ENCODE measurements at regions not wholly inside any gene's neighbourhood (a gene's known extent, or its start where the extent isn't known, plus 50 kb on each side); places are given as distances from the start of the nearest gene placed in this dataset.

DNA sequence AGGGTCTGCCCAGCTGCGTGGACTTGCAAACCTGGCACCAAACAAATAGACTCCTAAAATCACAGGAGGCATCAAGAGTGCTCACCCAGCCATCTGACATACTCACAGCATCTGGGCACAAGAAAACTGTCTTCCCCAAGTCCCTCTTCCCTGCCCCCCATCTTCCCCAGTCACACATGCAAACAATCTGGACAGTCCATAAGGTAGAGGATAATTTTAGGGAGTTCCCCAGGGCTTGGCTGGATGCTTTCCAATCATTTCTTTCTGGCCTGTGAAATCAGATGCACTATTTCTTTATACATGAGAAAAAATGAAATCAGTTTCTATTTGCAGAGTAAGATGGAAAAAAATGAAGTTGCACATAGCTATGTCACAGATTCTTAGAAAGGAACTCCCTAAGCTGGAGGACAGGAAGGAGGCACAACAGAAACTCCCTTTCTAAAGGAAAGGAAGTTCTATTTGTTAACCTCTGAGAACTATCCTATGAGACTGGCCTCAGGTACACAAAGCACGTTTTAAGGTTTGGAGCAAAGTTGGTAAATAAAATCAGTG lies 342.3 kb downstream of the HNRNPD start:
- DNase-seq (ENCODE audit: low read depth in 2 of 2) = no peak

DNA sequence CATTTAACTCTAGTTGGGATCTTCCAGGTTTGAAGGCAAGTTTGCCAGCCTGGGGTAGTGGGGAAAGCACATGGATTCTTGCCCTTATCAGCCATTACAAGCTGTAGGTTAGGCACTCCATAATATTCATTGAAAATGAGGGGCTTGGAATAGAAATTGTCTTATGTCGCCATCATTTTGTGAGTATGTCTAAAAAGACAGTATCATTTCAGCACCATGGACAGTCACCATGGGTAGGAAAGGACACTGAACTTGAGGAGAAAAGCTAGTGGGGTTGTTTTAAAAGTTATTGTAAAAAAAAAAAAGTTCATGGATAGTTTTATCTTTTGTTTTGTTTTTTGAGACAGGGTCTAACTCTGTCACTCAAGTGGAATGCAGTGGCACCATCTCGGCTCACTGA lies 356.1 kb downstream of the HNRNPD start:
- DNase-seq (ENCODE audit: low read depth in 2 of 2) = no peak

DNA sequence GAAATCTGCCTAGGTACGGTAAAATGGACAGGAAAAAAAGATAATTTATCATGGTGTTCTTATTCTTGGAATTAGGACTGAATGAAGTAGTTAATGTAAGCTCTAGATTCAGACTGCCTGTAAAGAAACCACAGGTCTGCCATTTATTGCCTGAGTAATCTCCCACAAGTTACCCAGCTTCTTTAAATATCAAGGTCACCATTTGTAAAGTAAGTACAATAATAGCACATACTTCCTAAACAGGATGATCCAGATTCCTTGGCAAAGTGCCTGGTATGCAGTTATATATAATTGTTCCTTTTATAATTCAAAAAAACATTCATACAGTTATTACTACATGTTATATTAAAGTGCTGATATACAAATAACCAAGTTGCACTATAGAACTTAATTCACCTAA lies 368.6 kb downstream of the HNRNPD start:
- DNase-seq (ENCODE audit: low read depth in 2 of 2) = no peak

DNA sequence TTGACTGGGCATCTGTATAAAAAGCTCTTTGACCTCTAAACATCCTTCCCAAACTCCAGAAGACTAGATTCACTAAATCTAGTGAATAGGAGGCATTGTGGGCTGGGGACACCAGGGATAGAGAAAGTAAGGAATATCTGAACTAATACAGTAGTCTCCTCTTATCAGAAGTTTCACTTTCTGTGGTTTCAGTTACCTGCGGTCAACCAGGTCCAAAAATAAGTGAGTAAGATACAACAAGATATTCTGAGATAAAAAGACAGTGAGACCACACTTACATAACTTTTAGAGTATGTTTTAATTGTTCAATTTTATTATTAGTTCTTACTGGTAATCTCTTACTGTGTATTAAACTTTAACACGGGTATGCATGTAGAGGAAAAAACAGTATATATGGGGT lies 376.5 kb downstream of the HNRNPD start:
- no peak for DNase-seq (ENCODE audit: low read depth in 2 of 2)

DNA sequence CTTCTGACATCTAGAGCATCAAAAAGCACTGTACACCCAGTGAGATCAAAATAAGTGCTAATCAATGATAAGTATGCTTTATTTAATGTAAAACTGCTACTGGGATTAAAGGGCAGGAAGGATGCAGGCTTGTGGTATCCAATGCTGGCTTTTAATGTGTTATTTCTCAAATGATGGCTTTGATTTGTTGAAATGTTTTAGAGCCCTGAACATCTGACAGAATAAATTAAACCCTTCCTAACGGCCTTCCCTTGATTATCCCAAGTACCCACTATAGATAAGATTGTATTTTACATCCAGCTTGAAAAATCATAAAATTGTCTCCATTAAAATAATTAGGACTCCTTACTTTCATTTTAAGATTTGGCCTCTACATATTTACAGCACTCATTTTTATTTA lies 382.9 kb downstream of the HNRNPD start:
- DNase-seq (ENCODE audit: low read depth in 2 of 2) = no peak

DNA sequence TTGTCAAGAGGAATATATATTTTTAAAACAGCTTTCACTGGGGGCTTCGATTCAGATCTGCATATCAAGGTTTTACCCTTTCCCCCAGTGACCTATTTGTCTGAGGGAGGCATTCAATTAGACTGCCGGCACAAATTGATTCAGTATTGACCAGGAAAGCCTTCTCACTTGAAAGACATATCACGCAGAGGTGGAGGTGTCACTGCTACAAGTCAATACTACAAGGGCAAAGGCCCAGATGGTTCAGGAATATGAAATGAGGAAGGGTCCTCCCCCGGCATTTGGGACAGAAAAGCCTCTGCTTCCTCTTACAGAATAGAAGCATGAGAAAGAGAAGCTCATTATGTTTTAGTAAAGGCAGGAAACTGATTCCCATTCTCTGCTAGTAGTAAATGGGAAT lies 383.6 kb downstream of the HNRNPD start:
- no peak for DNase-seq (ENCODE audit: low read depth in 2 of 2)

DNA sequence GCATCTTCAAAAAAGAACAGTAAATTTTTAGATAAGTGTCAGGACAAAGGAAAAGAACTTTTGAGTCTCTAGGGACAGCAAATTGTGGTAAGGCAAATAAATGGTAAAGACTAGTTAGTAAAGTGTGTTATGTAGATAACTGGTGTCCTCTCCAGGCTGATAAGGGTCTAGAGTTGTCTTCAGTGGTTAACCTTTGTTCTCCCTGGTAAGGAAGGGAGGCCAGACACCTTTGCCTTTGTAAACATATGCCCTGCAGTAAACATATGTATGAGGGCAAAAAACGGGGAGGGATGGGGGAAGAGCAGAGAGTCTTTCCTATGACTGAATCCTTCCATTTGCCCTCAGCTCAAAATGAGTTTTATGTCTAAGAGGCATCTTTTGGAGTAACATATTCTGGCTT lies 384.6 kb downstream of the HNRNPD start:
- DNase-seq (ENCODE audit: low read depth in 2 of 2) = no peak

DNA sequence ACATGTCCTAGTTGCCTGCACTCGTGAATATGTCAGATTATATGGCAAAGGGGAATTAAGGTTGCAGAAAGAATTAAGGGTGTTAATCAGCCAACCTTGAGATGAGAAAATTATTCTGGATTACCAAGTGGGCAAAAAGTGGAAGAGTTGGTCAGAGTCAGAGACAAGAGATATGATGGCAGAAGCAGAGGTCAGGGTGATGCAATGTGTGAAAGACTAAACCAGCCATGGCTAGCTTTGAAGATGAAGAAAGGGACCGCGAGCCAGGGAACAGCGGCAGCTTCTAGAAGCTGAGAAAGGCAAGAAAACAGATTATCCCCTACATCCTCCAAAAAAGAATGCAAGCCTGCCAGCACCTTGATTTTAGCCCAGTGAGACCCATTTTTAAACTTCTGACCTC lies 385.6 kb downstream of the HNRNPD start:
- no peak for DNase-seq (ENCODE audit: low read depth in 2 of 2)

DNA sequence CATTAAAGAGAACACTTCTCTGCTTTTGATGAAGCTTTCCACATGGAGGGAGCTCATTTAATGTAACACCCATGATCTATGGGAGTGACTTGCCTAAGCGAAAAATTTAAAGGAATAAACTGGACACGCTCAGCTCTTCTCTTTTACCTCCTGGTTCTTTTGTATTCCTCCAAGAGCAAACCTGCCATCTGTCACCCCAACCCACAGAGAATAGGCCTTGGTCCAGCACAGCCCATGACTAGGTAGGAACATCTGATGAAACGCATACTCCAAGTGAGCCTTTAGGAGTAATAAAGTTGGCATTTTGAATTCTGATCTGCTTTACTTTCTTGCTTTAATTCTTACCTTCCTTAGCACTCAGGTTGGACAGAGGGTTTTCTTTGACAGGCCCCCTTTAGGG lies 389.0 kb downstream of the HNRNPD start:
- DNase-seq (ENCODE audit: low read depth in 2 of 2) = no peak

DNA sequence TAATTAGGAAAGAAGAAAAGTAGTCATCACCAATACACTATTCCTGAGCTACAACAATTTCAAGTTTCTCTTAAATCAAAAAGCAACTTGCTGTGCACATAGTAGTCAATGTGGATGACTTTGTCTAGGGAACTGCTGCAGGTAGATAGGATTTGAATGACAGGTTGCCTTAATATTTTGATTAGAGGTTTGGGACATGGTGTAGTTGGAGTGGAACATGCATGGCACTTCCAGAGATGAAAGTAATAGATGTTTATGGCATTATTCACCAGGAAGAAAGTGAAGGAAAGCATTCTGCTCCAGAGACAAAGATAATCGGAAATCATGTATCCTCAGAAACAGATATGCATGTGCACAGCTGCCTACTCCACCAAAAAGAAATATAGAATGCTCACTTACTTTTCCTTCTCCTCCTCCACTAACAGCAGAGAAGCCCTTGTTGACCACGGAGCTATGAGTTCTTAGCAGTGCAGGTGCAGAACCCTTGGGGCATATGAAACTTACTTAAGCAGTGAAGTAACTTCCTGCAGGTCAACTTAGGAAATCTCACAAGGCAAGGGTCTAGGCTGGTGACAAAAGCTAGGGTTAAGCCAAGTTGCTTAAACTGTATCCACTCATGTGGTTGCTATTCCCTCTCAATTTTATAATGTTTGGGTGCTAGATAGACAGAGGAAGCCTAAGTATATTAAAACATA lies 390.8 kb downstream of the HNRNPD start:
- no peak for DNase-seq (ENCODE audit: low read depth in 2 of 2)

DNA sequence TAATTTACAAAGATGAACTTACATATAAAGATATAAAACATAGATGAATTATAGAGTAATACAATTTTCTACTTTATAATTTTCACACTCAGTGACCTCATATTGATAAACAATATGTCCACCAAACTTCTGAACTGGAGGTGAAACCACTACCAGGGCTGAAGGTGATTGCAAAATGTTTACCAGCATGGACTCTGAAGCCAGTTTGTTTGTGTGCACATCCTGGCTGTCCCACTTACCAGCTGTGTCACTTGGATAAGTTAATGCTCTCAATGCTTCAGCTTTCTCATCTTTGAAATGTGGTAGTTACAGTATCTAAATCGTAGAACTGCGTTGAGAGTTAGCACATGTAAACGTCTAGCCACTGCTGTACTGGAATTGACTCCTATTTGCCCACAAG lies 392.6 kb downstream of the HNRNPD start:
- no peak for DNase-seq (ENCODE audit: low read depth in 2 of 2)

DNA sequence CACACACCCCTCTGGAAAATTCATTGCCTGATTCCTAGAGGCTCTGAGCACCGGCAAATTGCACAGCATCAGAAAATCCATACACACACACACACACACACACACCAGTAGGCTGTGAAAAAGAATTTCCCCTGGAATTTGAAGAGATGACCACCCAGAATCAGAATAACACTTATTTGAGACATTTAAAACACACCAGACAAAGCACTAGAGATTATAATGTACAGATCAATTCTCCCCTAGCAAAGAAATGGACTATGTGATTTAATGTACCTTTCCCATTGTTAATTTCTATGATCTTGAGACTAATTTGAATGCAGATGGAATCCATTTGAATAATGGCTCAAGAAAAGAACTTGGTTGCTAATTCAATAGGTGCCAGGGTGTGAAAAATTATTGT lies 399.3 kb downstream of the HNRNPD start:
- DNase-seq (ENCODE audit: low read depth in 2 of 2) = no peak

DNA sequence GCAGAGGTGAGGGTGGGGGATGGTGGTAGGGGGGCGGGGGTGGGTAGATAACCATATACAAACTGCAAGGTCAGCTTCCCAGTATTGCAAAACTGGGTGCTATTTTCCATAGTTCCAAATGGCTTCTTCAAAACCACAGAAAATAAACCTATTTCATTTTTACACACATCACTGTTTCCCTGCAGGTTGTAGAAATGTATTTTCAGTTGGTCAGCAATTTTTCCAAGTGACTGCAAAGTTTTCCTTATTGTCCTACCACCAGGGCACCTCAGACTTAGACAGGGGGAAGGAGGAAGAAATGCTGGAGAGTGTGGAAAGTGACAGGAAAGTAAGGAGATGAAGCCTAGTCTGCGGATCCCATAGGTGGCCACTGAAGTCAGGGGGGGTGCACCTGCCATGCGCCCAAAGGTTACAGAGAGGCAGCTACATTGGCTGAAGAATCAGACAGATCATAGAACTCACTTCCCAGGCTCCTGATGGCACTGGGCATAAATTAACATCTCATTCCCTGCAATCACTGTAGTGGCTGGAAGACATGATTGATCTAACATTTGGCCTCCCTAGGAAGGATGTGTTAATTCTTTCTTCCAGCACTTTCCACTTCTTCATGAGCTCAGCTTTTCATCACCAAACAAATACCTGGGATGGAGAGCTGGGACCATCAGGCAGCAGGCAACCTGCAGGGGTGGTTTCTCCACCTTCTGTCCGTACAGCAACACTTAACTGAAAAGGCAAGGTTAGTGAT lies 402.0 kb downstream of the HNRNPD start:
- DNase-seq (ENCODE audit: low read depth in 2 of 2) = no peak

DNA sequence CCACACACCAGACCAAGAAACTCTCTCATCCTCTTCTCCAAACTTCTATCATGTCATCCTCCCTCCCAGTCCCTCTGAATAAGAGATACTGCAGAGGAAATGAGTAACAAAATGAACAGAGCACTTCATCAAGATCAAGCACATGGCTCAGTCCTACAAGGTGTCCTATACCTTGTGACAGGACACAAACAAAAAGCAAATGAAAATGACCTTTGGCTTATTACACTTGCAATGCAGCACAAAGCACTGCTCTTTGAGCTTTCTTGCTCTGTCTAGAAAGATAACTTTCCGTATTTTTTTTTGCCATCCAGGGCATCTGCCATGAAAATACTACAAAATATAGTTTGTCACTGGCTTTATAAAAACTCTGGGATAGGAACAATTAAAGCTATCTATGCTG lies 402.7 kb downstream of the HNRNPD start:
- DNase-seq (ENCODE audit: low read depth in 2 of 2) = no peak

DNA sequence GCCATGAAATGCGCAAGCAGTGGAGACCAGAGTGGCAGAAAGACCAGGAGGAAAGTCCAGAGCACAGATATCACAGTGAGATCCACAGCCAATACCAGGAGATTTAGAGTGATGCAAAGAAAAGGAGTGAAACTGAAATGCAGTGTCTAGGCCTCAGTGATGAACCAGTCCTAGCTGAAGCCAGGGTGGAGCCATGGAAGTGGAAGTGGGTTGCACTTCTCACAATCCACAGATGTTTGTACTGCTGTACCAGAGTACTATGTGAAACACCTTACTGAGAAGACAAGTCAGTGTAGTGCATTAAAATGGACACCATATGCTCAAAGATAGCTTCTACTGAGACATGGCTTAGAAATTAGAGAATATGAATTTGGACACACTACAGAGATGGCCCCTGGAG lies 403.3 kb downstream of the HNRNPD start:
- DNase-seq (ENCODE audit: low read depth in 2 of 2) = no peak

DNA sequence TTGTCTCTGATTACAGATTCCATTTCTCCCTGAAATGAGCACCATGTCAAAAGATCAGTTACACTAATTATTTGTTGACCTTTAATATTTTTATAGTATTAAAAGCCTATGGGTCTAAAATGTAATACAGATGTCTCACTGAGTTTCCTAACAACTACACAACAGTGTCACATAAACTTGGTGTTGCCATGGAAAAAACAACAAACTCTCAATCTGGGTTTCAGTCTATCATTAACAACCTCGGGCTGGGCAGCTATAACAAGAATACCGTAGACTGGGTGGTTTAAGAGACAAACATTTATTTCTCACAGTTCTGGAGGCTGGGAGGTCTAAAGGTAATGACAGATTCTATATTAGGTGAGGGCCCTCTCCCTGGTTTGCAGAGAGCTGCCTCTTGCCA lies 407.1 kb downstream of the HNRNPD start:
- no peak for DNase-seq (ENCODE audit: low read depth in 2 of 2)

DNA sequence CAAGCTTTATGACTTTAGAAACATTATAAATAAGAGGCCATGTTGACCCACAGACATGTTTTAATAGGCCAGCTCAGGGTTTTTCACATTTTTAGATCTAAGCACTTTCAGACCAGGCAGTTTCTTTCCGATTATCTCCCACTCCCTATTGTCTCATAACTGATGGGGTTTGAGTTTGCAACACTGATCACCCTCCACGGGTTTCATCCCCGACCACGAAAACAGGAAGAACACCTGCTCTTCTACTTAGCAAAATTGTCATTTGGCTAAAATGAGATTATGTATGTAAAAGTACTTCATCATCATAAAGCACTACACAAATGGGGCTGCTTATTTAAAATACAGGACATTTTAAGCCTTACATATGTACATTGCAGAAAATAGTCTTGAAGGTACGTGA lies 407.9 kb downstream of the HNRNPD start:
- DNase-seq (ENCODE audit: low read depth in 2 of 2) = no peak

DNA sequence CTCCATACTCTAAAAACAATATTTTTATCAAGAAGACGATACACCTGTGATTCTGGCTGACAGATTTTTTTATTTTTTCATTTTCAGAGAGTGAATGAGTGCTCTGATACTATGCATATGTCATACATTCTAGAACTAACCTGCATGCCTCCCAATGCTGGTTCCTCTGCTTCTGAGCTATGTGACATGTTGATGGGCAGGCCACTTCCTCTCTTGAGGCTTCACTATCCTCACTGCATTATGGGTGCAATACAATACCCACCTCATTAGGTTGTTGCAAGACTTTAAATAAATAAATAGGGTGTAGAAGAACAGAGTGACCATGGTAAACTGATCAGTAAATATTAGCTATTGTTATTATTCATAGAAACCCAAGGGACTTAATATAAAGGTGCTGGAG lies 408.3 kb downstream of the HNRNPD start:
- DNase-seq (ENCODE audit: low read depth in 2 of 2) = no peak

DNA sequence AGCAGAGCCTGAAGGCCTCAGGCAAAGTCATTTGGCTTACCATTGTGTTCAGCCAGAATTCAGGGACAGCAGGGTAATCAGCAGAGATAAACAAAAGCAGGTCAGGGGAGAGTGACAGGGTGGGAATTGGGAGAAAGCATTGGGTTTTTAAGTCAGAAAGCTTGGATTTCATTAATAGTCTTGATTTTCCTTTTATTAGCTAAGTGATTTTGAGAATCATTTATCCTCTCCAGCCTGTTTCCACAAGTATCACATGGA lies 410.1 kb downstream of the HNRNPD start:
- no peak for DNase-seq (ENCODE audit: low read depth in 2 of 2)

DNA sequence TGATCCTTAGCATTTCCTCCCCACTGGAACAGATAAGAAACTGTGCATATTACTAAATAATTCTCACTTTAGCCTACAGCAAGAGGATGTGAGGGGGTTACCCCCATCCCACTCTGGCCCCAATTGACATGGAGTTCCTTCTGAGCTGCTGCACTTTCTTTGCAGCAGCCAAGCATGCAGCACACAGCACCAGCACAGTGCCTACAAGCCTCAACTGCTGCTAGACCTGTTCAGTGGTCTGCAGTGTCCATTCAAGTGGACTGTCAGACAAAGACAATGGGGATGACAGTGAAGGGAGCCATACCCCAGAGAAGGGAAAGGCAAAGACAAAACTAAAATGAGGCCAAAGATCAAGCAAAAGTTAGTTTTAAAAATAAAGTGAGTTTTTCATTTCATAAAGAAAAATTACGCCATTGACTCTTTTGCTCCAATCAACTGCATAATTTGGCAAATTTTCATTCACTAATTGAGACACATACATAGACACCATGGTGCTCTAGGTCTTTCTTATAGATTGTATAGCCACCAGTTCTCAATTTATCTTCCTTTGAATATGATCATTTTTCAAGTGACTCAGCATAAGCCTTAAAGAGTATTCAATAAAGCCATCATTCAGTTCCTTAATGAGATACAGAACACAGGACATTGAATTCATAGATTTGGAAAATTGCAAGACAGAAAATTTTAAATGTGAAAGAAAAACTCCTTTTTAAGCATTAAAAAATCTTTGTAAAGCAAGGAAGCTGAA lies 410.6 kb downstream of the HNRNPD start:
- DNase-seq (ENCODE audit: low read depth in 2 of 2) = no peak

DNA sequence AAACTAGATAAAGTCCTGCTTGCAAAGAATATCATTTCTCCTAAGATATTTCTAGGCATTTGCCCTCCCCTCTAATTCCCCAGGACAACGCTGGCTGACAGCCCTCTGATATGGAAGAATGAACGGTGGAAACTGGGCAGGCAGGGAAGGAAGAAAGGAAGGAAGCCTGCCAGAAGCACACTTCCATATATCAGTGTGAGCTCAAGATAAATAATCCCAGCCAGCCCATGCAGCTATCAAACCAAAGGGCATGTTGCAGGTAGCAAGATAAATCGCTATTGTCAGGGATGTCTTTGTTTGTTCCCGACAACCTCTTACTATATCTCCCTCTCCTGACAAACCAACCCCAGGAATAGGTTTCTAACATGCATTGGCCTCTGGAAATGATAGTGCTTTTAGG lies 412.8 kb downstream of the HNRNPD start:
- DNase-seq (ENCODE audit: low read depth in 2 of 2) = no peak

DNA sequence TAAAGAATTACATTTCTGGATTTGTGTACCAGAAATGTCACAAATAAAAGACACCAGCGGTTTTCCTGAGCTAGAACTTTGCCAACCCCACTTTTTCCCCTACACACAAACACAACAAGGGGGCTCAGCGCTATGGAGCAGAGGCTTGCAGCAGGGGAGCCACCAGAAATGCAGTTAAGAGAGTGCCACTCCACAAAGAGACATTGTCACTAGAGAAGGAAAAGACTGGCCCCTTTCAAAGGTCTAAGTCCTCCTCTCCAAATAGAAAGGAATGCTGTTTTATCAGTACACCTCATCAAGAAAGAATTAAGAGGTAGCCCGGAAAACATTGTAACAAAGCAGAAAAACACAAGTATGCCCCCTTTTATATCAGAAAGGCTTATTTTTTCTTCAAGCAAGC lies 419.5 kb downstream of the HNRNPD start:
- no peak for DNase-seq (ENCODE audit: low read depth in 2 of 2)

DNA sequence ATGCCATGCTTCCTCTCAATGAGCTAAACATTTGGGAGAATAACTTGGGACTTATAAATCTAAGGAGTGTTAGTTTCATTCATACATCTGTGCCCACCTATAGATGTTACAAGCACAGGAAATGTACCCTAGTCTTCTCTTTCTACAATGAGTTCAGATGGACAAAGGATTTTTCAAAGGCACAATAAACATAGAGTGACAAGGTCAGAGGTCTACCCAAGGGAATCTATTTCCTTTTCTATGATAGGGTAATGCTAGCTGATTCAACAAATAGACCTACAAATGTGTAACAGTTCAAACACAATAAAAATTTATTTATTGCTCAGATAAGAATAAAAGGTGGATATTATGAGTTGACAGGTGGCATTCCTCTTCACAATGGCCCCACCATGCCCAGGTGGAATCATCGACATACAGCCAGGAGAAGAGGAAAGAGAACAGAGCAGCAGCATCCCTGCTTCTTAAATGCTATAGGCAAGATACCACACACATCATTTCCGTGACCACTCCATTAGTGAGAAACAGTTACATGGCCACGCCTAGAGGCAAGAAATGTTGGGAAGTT lies 421.8 kb downstream of the HNRNPD start:
- DNase-seq (ENCODE audit: low read depth in 2 of 2) = no peak

Data from stimulated activated CD4-positive, alpha-beta T cell treated with anti-CD3 and anti-CD28 coated beads, Interleukin-4, amount 100 ng/mL, for 48 hours (primary cell).